ENCODE measurements at regions not wholly inside any gene's neighbourhood (a gene's known extent, or its start where the extent isn't known, plus 50 kb on each side); places are given as distances from the start of the nearest gene placed in this dataset.

DNA sequence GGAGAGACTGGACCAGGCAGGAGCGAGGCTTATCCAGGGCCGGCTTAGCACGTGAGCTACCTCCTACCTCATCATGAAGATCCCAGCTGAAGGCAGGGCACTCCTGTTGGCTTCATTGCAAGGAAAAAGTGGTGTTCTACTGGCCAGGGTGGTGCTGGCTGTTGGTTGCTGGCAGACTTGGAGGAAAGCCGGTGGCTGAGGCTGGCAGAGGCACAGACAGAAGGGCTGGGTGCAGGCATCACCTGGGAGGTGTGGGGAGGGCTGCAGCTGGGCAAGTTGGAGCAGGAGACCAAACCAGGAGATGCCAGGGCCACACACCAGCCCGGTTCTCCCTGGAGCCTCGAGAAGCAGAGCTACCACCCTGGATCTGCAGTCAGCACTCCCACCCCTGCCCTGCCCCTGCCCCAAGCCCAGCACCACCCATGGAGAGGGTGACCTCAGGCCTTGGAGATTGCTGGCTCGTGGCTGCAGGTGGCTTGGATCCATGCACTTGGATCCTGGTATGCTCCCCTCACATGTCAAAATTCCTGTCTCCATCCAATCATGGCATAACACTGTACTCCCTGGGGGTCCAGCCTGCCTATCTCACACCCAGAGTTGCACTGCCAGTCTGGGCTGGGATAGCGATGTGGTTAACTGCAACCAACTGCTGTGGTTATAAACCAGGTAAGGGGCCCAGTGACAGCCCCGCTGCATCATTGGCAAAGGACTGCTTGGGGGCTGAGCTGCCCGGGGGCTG, 49.7 kb downstream of the GLI2 start:
- DNase-seq (ENCODE audit: low spot score) (no peak), ATAC-seq (no peak)
- intact Hi-C loops (cut with DNase I) = no loop called here

DNA sequence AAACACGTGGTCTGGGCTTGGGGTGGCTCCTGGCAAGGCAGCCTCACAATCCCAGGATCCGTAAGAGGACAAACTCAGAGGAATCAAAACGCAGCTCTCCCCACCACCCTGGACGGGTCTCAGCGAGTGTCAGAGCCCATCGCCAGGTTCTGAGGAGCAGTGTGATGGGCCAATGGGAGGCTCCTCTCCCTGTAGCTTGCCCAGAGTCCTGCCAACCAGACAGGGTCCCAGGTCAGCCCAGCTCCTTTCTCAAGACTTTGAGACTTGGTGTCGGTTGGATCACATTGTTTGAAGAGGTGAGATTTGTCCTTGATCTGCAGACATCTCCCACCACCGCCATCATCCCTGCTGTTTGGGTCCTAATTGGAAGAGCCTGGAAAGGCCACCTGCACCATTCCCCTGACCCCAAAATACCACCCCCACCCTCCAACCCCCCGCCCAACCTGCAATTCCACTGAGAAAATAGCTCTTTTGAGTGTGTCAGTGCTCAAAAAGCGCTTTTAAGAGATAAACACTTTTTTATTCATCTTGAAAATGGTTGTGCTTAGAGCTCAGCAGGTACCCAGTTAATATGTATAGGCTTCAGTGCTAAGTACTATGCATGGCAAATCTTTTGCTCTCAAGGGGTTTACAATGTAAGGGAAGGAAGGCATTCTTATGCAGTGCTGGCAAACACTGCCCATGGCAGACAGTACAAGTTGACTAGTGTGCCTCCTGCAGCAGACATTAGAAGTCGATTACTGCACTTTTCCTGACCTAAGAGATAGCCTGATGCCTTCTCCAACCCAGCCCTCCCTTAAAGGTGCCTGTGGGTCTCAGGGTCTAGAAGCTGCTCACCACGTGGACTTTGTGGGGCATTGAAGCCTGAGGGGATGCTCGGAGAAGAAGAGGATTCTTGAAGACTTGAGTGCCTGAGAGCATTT, 50.6 kb downstream of the GLI2 start:
- ATAC-seq (no peak), DNase-seq (ENCODE audit: low spot score) (no peak)
- intact Hi-C loops (cut with DNase I) = no loop called here

DNA sequence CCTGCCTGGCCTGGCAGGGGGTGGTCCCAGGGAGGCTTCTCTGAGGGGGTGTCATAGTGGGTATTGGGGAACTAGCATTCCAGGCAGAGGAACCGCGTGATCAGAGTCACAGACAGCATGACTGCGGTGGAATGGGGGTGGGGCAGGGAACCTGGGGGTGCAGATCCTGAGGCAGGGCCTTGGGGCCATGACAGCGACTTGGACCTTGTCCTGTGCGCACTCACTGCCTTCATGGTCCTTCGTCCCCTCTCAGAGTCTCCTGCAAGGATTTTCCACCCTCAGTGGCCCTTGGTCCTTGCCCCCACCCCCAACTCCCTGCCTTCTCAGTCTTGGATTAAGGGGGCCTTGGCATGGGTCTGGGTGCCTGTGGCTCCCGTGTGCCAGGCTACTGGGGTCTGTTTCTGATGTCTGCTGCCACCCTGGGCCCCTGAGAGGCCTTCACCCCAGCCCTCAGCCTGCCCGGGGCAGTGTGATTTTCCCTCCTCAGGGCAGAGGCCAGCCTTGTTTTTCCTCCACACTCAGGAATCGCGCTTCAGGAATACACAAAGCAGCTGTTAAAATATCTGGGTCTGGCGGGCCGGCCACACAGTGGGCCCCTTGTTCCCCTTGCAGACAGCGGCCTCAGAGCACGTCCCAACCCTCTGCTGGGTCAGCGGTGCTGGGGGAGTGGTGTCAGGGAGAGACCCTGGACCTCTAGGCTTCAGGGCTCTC, 51.6 kb downstream of the GLI2 start:
- peak; percentile 76 for ATAC-seq
- DNase-seq (ENCODE audit: low spot score) = no peak
- intact Hi-C loops (cut with DNase I) = no loop called here

DNA sequence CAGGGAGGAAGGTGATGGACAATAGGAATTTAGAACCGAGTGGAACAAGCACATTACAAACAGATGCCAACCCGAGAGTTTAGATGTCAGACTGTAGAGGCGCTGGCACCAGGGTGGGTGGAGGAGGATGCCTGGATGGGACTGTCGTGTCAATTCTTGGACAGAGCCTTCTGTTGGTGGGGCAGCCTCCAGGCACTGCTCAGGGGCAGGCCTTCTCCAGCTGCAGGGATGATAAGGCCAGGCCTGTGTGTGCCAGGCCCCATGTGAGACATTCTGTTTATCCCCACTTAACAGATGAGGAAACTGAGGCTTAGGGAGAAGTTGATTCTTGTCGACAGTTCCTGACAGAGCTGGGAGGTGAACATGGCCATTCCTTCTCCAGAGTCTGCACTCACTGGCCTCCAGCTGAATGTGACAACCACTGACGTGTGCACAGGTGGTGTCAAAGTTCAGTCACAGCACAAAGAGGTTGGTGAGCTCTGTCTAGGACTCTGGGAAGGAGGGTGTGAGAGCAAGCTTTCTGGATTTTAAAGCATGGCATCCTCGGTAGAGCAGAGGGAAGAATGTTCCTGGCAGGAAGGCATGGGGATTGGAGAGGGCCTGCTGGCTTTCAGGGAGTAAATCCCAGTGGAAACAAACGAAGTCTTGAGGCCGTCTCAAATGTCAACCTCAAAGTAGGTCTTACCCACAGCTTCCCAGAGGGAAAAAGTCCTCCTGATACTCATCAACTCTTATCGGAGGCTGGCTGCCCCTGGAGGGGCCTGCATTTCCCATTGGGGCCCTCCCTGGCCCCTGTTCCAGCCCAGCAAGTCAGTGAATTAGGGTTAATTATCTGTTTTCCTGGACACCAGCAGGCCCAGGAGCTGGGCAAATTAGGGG, 52.4 kb downstream of the GLI2 start:
- intact Hi-C loops (cut with DNase I) = no loop called here
- ATAC-seq (peak; percentile 27), DNase-seq (ENCODE audit: low spot score) (no peak)

DNA sequence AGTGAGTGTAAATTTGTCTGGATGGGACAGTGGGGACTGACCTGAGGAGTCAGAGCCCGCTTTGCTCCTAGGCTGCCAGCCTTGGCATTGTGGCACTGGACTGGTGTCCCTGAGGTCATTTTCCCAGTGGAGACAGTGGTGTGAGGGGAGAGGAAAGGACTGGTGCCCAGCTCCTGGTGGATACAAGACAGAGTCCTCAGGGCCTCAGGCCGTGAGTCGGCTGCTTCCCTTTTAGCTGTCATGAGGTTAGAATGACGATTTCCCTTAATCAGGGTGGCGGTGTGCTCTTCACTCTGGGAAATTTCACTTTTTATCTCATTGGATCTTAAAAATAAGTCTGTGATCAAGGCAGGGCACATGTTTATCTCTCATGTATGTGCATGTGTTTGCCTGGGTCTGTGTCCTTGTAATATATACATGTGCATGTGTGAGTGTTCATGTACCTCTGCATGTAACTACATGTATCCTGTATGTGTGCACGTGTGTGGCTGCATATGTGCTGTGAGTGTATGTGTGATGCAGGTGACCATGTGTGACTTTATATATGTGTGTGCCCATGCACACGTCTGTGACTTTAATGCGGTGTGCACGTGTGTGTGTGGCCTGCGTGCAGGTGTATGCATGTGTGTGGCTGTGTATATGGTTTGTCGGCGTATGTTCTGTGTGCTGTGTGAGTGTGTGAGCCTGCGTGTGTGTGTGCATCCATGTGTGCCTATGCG, 55.7 kb downstream of the GLI2 start:
- intact Hi-C loops (cut with DNase I) = no loop called here
- ATAC-seq (no peak), DNase-seq (ENCODE audit: low spot score) (no peak)

DNA sequence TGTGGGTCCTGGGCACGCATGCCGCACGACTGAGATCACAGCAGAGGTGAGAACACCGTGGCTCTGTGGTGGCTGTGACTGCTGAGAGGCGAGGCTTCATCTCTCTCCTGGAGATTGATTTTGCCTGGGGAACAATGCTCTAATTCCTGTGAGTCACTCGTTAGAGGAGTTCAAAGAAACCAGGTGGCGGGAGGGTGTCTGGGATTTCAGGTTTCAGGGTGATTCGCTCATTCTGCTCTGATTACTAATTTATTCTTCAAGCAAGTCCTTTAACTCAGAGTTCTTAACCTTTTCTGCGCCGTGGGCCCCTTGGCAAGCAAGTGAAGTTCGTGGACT, 56.3 kb downstream of the GLI2 start:
- no peak for DNase-seq (ENCODE audit: low spot score)
- ATAC-seq = no peak
- intact Hi-C loops (cut with DNase I) = no loop called here

DNA sequence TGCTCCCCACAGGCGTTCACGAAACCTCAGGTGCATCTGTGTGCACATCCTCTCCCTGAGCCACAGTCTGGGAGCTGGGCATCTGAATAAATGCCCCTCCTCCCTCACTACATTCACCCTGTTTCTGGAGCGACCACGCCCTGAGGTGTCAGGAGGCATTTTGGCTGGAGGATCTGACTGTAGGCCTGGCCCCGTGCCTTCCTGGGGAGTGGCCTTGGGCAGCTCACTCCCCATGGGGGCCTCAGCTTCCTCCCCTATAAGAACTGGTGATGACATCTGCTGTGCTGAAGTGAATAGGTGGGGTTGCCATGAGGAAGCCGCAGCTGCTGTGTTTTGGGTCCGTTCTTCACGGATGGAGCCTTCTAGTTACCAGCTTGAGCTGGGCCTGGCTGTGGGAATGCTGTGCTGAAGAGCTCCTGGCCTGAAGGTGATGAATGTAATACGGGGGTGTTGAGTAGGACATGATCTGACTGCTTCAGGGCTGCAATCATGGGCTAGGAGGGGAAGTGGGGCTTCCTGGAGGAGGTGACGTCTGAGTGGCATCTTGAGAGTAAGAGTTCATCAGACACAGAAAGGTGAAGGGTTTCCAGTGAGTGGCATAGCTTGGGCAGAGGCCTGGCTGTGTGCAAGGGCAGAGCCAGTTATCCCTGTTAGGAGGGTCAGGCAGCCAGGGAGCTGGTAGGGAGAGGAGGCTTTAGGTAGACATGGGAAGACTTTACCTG, 58.2 kb downstream of the GLI2 start:
- intact Hi-C loops (cut with DNase I) = no loop called here
- DNase-seq (ENCODE audit: low spot score) (no peak), ATAC-seq (peak; percentile 66)

DNA sequence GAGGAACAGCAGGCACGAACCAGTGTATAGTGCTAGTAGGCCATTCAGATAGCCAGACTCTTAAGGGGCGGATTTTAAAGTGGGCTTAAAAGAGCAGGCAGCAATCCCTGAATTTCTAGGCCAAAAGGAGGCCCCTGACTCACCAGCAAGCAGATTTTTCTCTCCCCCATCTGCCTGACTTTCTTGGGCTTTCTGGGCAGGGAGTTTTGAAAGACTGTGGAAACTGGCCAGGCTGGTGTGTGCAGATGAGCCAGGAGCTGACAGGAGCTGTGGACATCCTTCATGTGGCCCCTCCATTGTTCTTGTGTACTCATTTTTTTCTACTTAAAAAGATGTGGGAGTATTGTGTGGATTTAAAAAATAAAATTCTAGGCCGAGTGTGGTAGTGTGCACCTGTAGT, 59.0 kb downstream of the GLI2 start:
- ATAC-seq (no peak), DNase-seq (ENCODE audit: low spot score) (no peak)
- intact Hi-C loops (cut with DNase I) = no loop called here

DNA sequence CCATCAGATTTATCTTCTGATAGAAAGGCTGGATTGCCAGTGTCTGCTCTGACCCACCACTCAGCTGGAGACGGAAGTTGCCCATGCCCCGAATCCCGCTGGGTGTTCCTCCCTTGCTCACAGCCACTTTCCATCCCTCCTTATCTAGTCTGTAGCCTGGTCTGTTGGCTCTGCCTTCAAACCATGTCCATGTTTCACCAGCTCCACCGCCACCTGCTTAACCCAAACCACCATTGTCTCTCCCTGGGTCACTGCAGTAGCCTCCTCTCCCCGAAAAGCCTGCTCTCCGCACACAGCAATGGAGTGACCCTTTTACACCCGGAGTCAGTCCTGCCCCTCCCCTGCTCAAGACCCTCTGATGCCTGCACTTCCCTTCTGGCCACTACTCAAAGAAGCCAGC, 60.4 kb downstream of the GLI2 start:
- ATAC-seq (no peak), DNase-seq (ENCODE audit: low spot score) (no peak)
- intact Hi-C loops (cut with DNase I) = no loop called here

DNA sequence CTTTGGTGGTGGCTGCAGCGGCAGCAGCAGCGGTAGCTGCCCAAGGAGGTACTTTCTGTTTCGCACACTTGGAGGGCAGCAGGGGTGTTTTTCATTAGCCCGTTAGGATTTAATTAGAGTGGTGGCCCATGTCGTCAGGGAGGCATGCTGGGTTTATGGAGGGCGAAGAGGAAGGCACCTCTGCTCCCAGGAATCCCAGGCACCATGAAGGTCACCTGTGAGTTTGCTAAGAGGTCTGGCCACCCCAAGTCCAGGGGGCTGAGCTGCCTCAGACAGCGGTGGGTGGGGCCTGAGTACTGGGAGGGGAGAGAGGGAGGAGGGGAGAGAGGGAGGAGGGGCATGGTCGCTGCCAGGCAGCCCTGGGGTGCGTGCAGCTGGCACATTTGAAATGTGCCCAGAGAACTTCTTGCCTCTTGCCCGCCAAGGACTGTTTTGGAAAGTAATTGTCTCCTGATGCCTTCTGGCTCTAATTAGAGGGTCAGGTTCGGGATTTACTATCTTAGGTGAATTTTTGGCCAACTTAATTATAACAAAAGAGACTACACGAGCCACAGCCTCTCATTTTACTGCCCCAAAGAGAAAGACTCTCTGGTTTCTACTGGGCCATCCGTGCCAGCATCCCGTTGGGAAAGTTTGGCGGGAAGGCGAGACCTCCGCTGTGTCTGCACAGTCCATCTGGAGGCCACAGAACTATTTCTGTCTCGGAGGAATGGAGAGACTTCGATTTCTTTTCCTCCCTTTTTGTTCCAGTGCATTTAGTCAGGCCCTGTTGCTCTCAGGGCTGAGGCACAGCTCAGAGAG, 62.0 kb downstream of the GLI2 start:
- no peak for DNase-seq (ENCODE audit: low spot score)
- intact Hi-C loops (cut with DNase I) = no loop called here
- no peak for ATAC-seq

DNA sequence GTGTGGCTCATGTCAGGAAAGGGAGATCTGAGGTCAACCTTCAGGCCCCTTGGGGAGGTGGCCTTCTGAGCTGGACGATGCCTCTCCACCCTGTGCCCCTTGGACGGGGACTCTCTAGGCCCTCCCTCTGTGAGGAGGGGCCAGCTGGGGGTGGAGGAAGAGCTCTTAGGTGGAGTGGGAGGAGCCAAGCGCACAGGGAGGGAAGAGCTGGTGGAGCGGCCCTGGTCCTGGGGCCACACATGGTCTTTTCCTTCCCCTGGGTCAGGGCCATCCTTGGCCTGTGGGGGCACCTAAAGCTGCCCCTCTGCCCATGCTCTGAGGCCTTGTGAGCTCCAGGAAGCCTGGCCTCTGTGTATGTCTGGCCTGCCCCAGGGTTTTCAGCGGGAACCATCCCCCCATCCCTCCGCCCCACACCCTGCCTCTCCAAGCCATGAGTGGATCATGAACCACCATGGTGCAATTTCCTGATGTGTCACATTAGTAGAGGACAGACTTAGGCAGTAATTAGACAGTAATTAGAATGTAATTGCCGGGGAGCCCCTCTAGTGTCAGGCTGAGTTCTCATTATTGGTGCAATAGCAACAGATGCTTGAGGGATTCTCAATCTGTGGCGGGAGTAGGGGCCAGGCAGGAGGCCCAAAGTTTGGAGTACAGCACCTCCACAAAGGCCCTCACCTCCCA, 63.0 kb downstream of the GLI2 start:
- DNase-seq (ENCODE audit: low spot score) (no peak), ATAC-seq (no peak)
- intact Hi-C loops (cut with DNase I) = no loop called here

DNA sequence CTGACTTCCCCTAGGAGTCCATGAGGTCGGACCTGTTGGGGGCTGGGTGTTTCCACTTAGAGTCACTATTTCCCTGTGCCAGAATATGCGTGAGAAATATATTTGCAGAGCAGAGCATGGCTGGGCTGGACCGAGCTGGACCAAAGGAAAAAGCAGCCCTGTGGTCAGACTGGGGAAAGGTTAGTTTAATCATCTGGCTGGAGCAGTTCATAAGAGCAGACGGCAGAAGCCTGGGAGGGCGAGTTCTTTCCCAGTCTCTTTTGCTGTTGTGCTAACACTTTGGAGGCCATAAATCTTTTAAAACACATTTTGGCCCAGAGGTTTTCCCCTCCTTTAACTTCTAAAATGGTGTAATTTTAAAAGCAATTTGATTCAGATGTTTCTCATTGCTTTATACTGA, 66.5 kb downstream of the GLI2 start:
- intact Hi-C loops (cut with DNase I) = no loop called here
- ATAC-seq (peak; percentile 82), DNase-seq (ENCODE audit: low spot score) (no peak)

DNA sequence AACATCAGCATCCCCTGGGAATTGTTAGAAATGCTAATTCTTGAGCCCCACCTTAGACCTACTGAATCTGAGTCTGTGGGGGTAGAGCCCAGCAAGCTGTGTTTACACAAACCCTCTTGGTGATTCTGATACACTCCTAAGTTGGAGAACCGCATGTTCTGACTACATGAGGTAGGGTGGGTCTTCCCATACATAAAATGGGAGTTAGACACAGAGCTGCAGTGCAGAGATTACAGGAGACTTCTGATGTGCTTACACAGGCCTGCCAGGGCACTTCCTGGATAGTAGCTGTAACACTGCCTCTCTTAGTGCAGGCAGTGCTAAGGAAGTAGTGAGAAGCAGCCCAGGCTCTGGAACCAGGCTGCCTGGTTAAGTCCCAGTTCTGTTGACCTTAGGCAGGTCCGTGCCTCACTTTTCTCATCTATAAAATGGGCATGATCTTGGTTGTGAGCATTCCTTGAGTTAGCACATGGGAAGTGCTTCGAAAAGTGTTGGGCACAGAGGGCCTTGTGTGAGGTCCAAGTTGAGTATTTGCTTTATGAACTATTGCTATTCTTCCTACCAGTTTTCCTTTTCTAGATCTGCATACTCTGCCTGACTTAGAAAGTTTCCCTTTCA, 67.3 kb downstream of the GLI2 start:
- ATAC-seq = peak; percentile 50
- no peak for DNase-seq (ENCODE audit: low spot score)
- intact Hi-C loops (cut with DNase I) = no loop called here

DNA sequence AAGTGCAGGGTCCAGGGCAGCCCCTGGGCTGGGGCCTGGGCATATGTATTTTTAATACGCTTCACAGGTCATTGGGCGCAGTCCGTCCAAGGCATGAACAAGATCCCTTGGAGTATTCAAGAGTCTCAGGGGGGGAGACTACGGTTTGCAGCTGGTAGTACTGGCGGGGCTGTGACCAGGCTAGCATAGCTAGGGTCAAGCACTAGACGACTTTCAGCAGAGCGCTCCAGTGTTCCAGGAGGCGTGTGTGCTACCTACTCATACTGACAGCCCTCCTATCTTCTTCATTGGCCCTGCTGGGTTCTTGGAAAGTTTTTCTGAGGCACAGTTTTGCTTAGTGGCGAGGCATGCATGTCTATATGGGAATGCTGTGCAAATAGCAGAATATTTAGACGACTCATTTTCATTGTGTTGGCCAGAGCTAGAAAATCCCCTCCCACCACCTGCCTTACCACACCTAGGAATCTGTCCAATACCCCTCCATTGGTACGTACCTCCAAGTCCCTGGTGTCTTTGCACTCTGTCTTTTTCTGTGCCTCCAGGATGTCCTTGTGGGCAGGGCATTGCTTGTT, 68.2 kb downstream of the GLI2 start:
- intact Hi-C loops (cut with DNase I) = no loop called here
- ATAC-seq = no peak
- no peak for DNase-seq (ENCODE audit: low spot score)

DNA sequence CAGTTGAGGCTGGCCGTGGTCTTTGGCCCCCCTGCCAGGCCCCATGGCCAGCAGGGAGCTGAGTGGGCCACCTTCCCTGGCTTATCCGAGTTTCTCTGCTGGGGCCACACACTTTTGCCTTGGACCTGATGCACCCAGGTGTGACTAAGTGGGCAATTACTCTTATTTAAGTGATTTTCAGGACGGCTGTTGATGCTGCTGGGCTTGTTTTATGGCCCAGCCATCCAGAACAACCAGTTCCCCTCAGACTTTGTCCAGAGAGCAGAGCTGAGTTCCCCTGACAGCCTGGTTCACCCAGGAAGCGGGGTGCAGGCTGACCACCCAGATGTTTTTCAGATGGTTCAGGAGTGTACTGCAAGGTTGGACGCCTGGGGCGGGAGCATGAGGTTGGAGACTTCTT, 68.8 kb downstream of the GLI2 start:
- DNase-seq (ENCODE audit: low spot score) (no peak), ATAC-seq (no peak)
- intact Hi-C loops (cut with DNase I) = no loop called here

DNA sequence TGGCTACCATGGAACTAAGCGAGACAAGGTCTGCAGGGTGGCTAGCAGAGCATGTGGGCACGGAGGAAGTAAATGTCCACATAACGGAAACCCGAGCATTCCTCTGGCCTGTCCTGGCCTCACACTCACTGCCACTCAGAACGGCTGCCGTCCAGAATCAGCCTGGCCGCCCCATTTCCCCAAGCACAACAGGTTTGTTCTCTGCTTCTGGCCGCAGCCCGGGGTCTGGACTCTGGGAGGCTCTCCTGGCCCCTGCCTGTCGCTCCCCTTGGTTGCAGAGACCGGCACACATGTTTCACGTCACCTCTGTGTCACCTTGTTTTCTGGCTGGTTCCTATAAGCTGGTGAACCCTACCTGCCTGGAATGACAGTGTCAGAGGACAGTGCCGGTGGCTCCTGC, 69.3 kb downstream of the GLI2 start:
- intact Hi-C loops (cut with DNase I) = no loop called here
- no peak for DNase-seq (ENCODE audit: low spot score)

More for the DNA sequence above, 69.3 kb downstream of the GLI2 start:
- ATAC-seq = no peak

All from sciatic nerve (tissue), 2 donors.